Cardiac septum (tissue), 1 donor: ENCODE measurements at regions not wholly inside any gene's neighbourhood (a gene's known extent, or its start where the extent isn't known, plus 50 kb on each side); places are given as distances from the start of the nearest gene placed in this dataset.
"Not testable (repeated sequence)": the region's sequence is repeated elsewhere in the genome, so short reads cannot be mapped to it uniquely, and the experiment has no call there.

Experiments
- DNase-seq: peaks from one replicate; pipeline ENCODE4 v3.0.0-alpha.2; 2020; ENCODE audit warnings: low spot score
- intact Hi-C: fragments of 100-400 bp; cut with DNase I; formaldehyde crosslinking; loops from one replicate; pipeline ENCODE4 v1.14.0; 2022
- donor health status: DM: no; HTN: no; CAD: no.

- intact Hi-C loops = no loop called here
- no peak for DNase-seq
These were observed 289.7 kb downstream of the TRIML1 start for GRCh38 chr4:188428935-188429334.

- no peak for DNase-seq
- intact Hi-C loops = no loop called here
These were observed 290.7 kb downstream of the TRIML1 start for GRCh38 chr4:188429965-188430364.

- no peak for DNase-seq
- intact Hi-C loops = no loop called here
These were observed 291.1 kb downstream of the TRIML1 start for GRCh38 chr4:188430384-188430783.

- intact Hi-C loops = no loop called here
- no peak for DNase-seq
These were observed 293.1 kb downstream of the TRIML1 start for GRCh38 chr4:188432328-188432727.

- no peak for DNase-seq
- intact Hi-C loops = no loop called here
These were observed 294.6 kb downstream of the TRIML1 start for GRCh38 chr4:188433741-188434315.

GRCh38 chr4:188434643-188435042 lies 295.4 kb downstream of the TRIML1 start:
- no peak for DNase-seq
- intact Hi-C loops = no loop called here

GRCh38 chr4:188435381-188435780 lies 296.1 kb downstream of the TRIML1 start:
- intact Hi-C loops = no loop called here
- no peak for DNase-seq

- intact Hi-C loops = no loop called here
- DNase-seq = no peak
These were observed 298.3 kb downstream of the TRIML1 start for GRCh38 chr4:188437535-188437934.

GRCh38 chr4:188438391-188438824 lies 299.2 kb downstream of the TRIML1 start:
- DNase-seq, intact Hi-C loops: not testable (repeated sequence)

- intact Hi-C loops = no loop called here
- no peak for DNase-seq
These were observed 300.5 kb downstream of the TRIML1 start for GRCh38 chr4:188439641-188440311.

- DNase-seq = no peak
- intact Hi-C loops = no loop called here
These were observed 305.3 kb downstream of the TRIML1 start for GRCh38 chr4:188444500-188444899.

- intact Hi-C loops, DNase-seq: not testable (repeated sequence)
These were observed 309.8 kb downstream of the TRIML1 start for GRCh38 chr4:188448996-188449395.

- intact Hi-C loops = no loop called here
- DNase-seq = no peak
These were observed 311.3 kb downstream of the TRIML1 start for GRCh38 chr4:188450571-188450970.

GRCh38 chr4:188452097-188452496 lies 312.9 kb downstream of the TRIML1 start:
- DNase-seq = no peak

GRCh38 chr4:188454575-188454974 lies 315.3 kb downstream of the TRIML1 start:
- intact Hi-C loops = no loop called here
- DNase-seq = no peak

More at GRCh38 chr4:188452097-188452496, 312.9 kb downstream of the TRIML1 start:
- intact Hi-C loops = no loop called here

- DNase-seq = no peak
- intact Hi-C loops = no loop called here
These were observed 316.0 kb downstream of the TRIML1 start for GRCh38 chr4:188455062-188455752.

- DNase-seq = no peak
- intact Hi-C loops = no loop called here
These were observed 320.1 kb downstream of the TRIML1 start for GRCh38 chr4:188459381-188459780.

GRCh38 chr4:188463909-188464308 lies 324.7 kb downstream of the TRIML1 start:
- DNase-seq = no peak
- intact Hi-C loops = no loop called here

GRCh38 chr4:188466001-188466400 lies 326.8 kb downstream of the TRIML1 start:
- intact Hi-C loops = no loop called here
- no peak for DNase-seq

- DNase-seq = no peak
- intact Hi-C loops = no loop called here
These were observed 345.0 kb downstream of the TRIML1 start for GRCh38 chr4:188484256-188484655.

GRCh38 chr4:188485906-188486305 lies 346.7 kb downstream of the TRIML1 start:
- intact Hi-C loops = no loop called here
- DNase-seq = no peak
